ENCODE measurements at regions not wholly inside any gene's neighbourhood (a gene's known extent, or its start where the extent isn't known, plus 50 kb on each side); places are given as distances from the start of the nearest gene placed in this dataset. TPM values are rescaled to one million over a fixed set of nuclear protein-coding genes. Genes with fewer than 3 reads are reported as not detected.
"Not testable (repeated sequence)": the region's sequence is repeated elsewhere in the genome, so short reads cannot be mapped to it uniquely, and the experiment has no call there.

DNA sequence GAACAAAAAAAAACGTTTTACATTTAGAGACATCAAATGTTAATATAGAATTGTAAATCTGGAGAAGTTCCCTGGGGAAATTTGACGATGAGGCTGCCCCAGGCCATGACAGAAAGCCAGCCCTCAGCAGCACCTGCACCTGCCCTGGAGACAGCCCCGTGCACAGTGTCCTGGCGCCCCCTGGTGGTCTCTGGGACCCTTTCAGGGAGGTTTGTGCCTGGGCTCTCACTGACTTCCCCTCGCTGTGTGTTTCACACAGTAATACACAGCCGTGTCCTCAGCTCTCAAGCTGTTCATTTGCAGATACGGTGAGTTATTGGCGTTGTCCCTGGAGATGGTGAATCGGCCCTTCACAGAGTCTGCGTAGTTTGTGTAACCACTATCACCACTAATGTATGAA lies 385.1 kb downstream of the TP53TG3F start:
- H3K27ac ChIP-seq (ENCODE audit: extremely low read depth, low read depth, low read length); CTCF ChIA-PET (ENCODE audit: low intra/inter-chr PET ratio); H3K9me3 ChIP-seq (replicated peaks; ENCODE audit: control insufficient read depth, insufficient read depth, low read depth, low read length); POLR2A ChIA-PET; H3K4me2 ChIP-seq (ENCODE audit: insufficient read depth, low read length); H3K27me3 ChIP-seq (ENCODE audit: control insufficient read depth in 2 of 2, insufficient read depth in 2 of 2, low read length in 2 of 2); H2AFZ ChIP-seq (ENCODE audit: low read depth, low read length); H3K9me1 ChIP-seq (ENCODE audit: control insufficient read depth, insufficient read depth, low read length); H3K79me2 ChIP-seq (ENCODE audit: control insufficient read depth, insufficient read depth, low read length); H3K9ac ChIP-seq (ENCODE audit: insufficient read depth in 1 of 2, low read depth in 2 of 2, low read length in 2 of 2); BruUV-seq (replicated peaks); H3K4me3 ChIP-seq; intact Hi-C loops (cut with micrococcal nuclease); in situ Hi-C loops (cut with MboI); H3K4me1 ChIP-seq (replicated peaks in 1 of 2; ENCODE audit: control insufficient read depth in 2 of 2, insufficient read depth in 2 of 2, low read length in 2 of 2); H4K20me1 ChIP-seq (replicated peaks; ENCODE audit: control insufficient read depth, insufficient read depth, low read length); H3K36me3 ChIP-seq (ENCODE audit: control insufficient read depth, insufficient read depth, low read length): not testable (repeated sequence)
- FAIRE-seq: peak; percentile 67
- peak in 1 of 4 experiments; percentile 6 for DNase-seq (ENCODE audit: extremely low read depth in 1 of 4, low spot score in 3 of 4)
- TF ChIP-seq CTCF (IDR thresholded peaks at IDR 0.05 in 2 of 3, conservative IDR thresholded peaks at IDR 0.05 in 1 of 3; ENCODE audit: insufficient read depth in 2 of 3, low read depth in 1 of 3, low read length in 3 of 3): peak; percentile 14 to 23 (median 22); a peak in 2 of 6 replicates
- peak; percentile 81 for ATAC-seq
- WGBS (ENCODE audit: insufficient coverage, low coverage, missing lambda C conversion rate): 0% methylated on average over 1 of the region's 10 CpGs

Small RNA genes lying in the stretch of these regions (small RNA-seq; reads per million reads assigned to genes)
- gene AC136428.2 (not detected), gene ENPP7P13 (not detected)

Measured in K562 (cell line).